HepG2 (cell line): ENCODE measurements at regions not wholly inside any gene's neighbourhood (a gene's known extent, or its start where the extent isn't known, plus 50 kb on each side); places are given as distances from the start of the nearest gene placed in this dataset.

ENCODE experiments used
- JUN ChIP-seq: sonication (generic); formaldehyde crosslinking; IDR thresholded peaks from 2 replicates; pipeline ENCODE4 v1.4.0; 2020; ENCODE audit warnings: mild to moderate bottlenecking, missing genetic modification reagents
- REXO4 ChIP-seq: sonication (generic); formaldehyde crosslinking; IDR thresholded peaks from 2 replicates; pipeline ENCODE4 v1.8.0; 2022; ENCODE audit warnings: missing genetic modification reagents, mild to moderate bottlenecking, borderline replicate concordance
- RFX5 ChIP-seq: IDR thresholded peaks from 2 replicates; pipeline ENCODE4 v1.6.1; 2011; ENCODE audit warnings: low read depth, low read length, improper control_type of control experiment
- ZNF660 ChIP-seq: sonication (generic); formaldehyde crosslinking; IDR thresholded peaks from 2 replicates; pipeline ENCODE4 v1.5.1; 2020; ENCODE audit warnings: mild to moderate bottlenecking, low read depth, missing genetic modification reagents, borderline replicate concordance
- TF ChIP-seq, protein P1 (sequence below): sonication (generic); formaldehyde crosslinking; IDR thresholded peaks from 2 replicates; pipeline ENCODE4 v1.5.0; 2020; ENCODE audit warnings: mild to moderate bottlenecking, missing genetic modification reagents, moderate library complexity
- TF ChIP-seq, protein P2 (sequence below): sonication (generic); formaldehyde crosslinking; IDR thresholded peaks from 2 replicates; pipeline ENCODE4 v1.5.0; 2020; ENCODE audit warnings: mild to moderate bottlenecking, missing genetic modification reagents

DNA sequence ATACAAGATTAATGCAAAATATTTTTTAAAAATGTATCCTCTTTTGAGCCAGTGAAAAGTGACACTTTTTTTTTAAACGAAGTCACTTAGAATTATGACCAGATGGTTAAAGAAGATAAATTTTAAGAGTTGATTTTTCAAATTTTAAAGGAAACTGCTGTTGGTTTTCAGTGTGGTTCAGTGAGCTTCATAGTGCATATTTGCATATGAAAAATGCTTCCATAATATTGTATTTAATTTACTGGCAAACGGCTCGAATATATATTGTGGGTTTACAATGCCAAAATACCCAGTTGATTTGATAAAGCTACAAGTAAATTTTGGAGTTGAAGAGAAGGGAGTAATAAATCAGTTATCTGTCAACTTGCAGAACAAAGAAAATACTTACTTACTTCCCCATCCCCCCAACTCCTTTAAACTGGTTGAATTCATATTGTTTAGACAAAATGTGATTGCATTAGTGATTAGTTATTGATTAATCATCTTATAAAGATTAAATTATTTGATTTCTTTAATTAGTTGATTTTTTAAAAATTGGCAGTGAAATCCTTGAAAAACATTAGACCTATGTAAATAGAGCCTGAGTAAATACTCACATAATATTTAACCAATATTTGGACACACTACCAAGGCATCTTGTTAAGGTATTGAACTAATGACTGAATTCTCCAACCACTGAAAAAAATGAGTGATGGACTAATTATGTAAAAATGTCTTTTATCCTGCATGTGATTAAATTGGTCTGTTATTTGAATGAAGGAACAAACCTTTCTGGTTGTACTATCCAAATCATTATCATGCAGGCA lies 122.8 kb upstream of the APP start:
- no peak for TF ChIP-seq JUN
- TF ChIP-seq RFX5, result no peak
- TF ChIP-seq ZNF660 (CRISPR knock-in tag), result no peak
- TF ChIP-seq REXO4 (CRISPR knock-in tag), result no peak
- TF ChIP-seq, protein P1, sequence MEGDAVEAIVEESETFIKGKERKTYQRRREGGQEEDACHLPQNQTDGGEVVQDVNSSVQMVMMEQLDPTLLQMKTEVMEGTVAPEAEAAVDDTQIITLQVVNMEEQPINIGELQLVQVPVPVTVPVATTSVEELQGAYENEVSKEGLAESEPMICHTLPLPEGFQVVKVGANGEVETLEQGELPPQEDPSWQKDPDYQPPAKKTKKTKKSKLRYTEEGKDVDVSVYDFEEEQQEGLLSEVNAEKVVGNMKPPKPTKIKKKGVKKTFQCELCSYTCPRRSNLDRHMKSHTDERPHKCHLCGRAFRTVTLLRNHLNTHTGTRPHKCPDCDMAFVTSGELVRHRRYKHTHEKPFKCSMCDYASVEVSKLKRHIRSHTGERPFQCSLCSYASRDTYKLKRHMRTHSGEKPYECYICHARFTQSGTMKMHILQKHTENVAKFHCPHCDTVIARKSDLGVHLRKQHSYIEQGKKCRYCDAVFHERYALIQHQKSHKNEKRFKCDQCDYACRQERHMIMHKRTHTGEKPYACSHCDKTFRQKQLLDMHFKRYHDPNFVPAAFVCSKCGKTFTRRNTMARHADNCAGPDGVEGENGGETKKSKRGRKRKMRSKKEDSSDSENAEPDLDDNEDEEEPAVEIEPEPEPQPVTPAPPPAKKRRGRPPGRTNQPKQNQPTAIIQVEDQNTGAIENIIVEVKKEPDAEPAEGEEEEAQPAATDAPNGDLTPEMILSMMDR (CRISPR knock-in tag), result no peak
- TF ChIP-seq, protein P2, sequence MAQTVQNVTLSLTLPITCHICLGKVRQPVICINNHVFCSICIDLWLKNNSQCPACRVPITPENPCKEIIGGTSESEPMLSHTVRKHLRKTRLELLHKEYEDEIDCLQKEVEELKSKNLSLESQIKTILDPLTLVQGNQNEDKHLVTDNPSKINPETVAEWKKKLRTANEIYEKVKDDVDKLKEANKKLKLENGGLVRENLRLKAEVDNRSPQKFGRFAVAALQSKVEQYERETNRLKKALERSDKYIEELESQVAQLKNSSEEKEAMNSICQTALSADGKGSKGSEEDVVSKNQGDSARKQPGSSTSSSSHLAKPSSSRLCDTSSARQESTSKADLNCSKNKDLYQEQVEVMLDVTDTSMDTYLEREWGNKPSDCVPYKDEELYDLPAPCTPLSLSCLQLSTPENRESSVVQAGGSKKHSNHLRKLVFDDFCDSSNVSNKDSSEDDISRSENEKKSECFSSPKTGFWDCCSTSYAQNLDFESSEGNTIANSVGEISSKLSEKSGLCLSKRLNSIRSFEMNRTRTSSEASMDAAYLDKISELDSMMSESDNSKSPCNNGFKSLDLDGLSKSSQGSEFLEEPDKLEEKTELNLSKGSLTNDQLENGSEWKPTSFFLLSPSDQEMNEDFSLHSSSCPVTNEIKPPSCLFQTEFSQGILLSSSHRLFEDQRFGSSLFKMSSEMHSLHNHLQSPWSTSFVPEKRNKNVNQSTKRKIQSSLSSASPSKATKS, result no peak
